Testis (tissue), 2 donors: ENCODE measurements at regions not wholly inside any gene's neighbourhood (a gene's known extent, or its start where the extent isn't known, plus 50 kb on each side); places are given as distances from the start of the nearest gene placed in this dataset.
"Not testable (repeated sequence)": the region's sequence is repeated elsewhere in the genome, so short reads cannot be mapped to it uniquely, and the experiment has no call there.

ENCODE experiments used
- DNase-seq: peaks from one replicate; pipeline ENCODE4 v3.0.0-alpha.2; 2019
- H3K27ac ChIP-seq, 2 donors: fragments of 200-600 bp; sonication (generic); one replicate each; pipeline ENCODE4 v1.5.1; 2019
- H3K27me3 ChIP-seq: fragments of 200-600 bp; sonication (generic); one replicate; pipeline ENCODE4 v1.5.1; 2019
- H3K36me3 ChIP-seq: fragments of 200-600 bp; sonication (generic); one replicate; pipeline ENCODE4 v1.5.1; 2017; ENCODE audit warnings: low read depth; ENCODE audit errors: missing control alignments
- H3K4me1 ChIP-seq: fragments of 200-600 bp; sonication (generic); one replicate; pipeline ENCODE4 v1.5.1; 2019
- H3K4me3 ChIP-seq, 2 donors: fragments of 200-600 bp; sonication (generic); one replicate each; pipeline ENCODE4 v1.5.1; 2017 to 2019
- H3K9me3 ChIP-seq: fragments of 200-600 bp; sonication (generic); one replicate; pipeline ENCODE4 v1.5.1; 2017
- CTCF ChIP-seq, 3 experiments: fragments of 450-650 bp in 2 of 3; fragments of 200-600 bp in 1 of 3; sonication (generic) in 1 of 3; IDR thresholded peaks; one replicate each; pipeline ENCODE4 v1.5.1; 2016 to 2019; ENCODE audit warnings: antibody characterized with exemption in 3 of 3, mild to moderate bottlenecking in 2 of 3, moderate library complexity in 1 of 3
- POLR2A ChIP-seq: fragments of 450-650 bp; IDR thresholded peaks from one replicate; pipeline ENCODE4 v1.6.1; 2017; ENCODE audit warnings: antibody characterized with exemption, mild to moderate bottlenecking, moderate library complexity
- WGBS, 2 donors: methylation state at CpG; one replicate each; pipeline ENCODE4 v1.1.5; 2018; 5-methylcytosine and 5-hydroxymethylcytosine counted together
- intact Hi-C: fragments of 100-400 bp; cut with DNase I; formaldehyde crosslinking; loops from one replicate; pipeline ENCODE4 v1.15.1; 2023; ENCODE audit warnings: low total_unique reads

DNA sequence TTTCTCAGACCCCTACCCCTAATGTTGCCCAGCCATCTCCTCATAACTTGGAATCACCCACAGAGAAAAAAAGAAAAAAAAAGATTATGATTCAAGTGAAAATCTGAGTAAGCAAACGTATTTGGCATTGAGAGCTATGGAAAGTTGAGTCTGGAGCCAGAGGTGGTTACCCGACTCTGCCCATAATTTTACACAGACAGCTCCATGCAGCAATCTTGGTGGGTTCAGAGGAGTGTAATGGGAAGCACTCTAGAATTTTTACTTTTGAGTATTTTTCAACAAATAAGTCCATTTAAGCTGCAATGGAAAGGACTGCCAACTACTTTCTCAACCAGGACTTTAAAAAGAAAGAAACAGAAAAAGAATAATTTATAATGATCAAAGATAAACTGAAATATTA is 62.7 kb downstream of the ZC3H11B start:
- Histone ChIP-seq H3K9me3 (no peaks in the 10 kb centered on the region), H3K27ac (no peak overlapping the region), H3K36me3 (no peaks in the 10 kb centered on the region), H3K4me3 (no peak overlapping the region), H3K4me1 (no peaks in the 10 kb centered on the region), H3K27me3 (no peaks in the 10 kb centered on the region)
- intact Hi-C loops: no loop called here
- no peak for DNase-seq
- WGBS, 2 donors: 51 to 77% methylated on average over 2 of the region's 2 CpGs
- TF ChIP-seq POLR2A (no peak), CTCF (IDR thresholded peaks at IDR 0.05) (no peak)

DNA sequence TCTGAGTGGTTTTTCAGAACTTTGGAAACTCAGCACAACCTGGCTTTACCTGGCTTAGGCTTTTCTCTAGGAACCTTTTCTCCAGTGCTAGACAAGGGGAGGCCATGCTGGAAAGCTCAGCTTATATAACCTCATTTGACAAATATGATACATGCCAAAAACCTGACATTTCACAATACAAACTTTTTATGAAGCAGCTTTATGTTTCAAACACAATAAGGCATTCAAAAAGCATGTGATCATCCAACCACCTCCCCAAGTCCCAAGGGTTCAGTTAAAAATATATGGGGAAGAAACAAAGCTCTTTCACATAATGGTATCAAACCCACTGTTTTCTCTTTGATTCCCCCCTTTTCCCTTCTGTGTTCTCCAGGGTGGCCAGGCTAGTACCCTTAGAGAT is 63.7 kb downstream of the ZC3H11B start:
- no peak for DNase-seq
- no peaks in the 10 kb centered on the region for H3K4me1 ChIP-seq
- intact Hi-C loops: no loop called here
- TF ChIP-seq CTCF (IDR thresholded peaks at IDR 0.05) (no peak), POLR2A (no peak)
- no peak overlapping the region for H3K4me3 ChIP-seq
- H3K36me3 ChIP-seq: no peaks in the 10 kb centered on the region
- H3K9me3 ChIP-seq: no peaks in the 10 kb centered on the region
- H3K27ac ChIP-seq: no peak overlapping the region
- no peaks in the 10 kb centered on the region for H3K27me3 ChIP-seq

GRCh38 chr1:219548386-219548785 is 64.5 kb downstream of the ZC3H11B start:
- intact Hi-C loops: no loop called here
- no peak for DNase-seq
- H3K4me3 ChIP-seq: no peak overlapping the region
- H3K4me1 ChIP-seq: no peaks in the 10 kb centered on the region
- 96 to 100% methylated on average over 1 of the region's 1 CpG for WGBS, 2 donors
- H3K36me3 ChIP-seq: no peaks in the 10 kb centered on the region
- no peak overlapping the region for H3K27ac ChIP-seq
- TF ChIP-seq POLR2A: no peak
- no peak for TF ChIP-seq CTCF (IDR thresholded peaks at IDR 0.05)
- no peaks in the 10 kb centered on the region for H3K9me3 ChIP-seq
- no peaks in the 10 kb centered on the region for H3K27me3 ChIP-seq

DNA sequence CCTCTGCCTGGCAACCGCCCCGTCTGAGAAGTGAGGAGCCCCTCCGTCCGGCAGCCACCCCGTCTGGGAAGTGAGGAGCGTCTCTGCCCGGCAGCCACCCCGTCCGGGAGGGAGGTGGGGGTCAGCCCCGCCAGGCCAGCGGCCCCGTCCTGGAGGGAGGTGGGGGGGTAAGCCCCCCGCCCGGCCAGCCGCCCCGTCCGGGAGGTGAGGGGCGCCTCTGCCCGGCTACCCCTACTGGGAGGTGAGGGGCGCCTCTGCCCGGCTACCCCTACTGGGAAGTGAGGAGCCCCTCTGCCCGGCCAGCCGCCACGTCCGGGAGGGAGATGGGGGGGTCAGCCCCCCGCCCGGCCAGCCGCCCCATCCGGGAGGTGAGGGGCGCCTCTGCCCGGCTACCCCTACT is 67.1 kb downstream of the ZC3H11B start:
- H3K4me3 ChIP-seq, H3K36me3 ChIP-seq, DNase-seq, H3K27me3 ChIP-seq, H3K4me1 ChIP-seq, H3K27ac ChIP-seq, intact Hi-C loops, H3K9me3 ChIP-seq: not testable (repeated sequence)
- 84% methylated on average over 29 of the region's 31 CpGs; no CpG with 5 or more reads in 1 of the 2 donors for WGBS, 2 donors

DNA sequence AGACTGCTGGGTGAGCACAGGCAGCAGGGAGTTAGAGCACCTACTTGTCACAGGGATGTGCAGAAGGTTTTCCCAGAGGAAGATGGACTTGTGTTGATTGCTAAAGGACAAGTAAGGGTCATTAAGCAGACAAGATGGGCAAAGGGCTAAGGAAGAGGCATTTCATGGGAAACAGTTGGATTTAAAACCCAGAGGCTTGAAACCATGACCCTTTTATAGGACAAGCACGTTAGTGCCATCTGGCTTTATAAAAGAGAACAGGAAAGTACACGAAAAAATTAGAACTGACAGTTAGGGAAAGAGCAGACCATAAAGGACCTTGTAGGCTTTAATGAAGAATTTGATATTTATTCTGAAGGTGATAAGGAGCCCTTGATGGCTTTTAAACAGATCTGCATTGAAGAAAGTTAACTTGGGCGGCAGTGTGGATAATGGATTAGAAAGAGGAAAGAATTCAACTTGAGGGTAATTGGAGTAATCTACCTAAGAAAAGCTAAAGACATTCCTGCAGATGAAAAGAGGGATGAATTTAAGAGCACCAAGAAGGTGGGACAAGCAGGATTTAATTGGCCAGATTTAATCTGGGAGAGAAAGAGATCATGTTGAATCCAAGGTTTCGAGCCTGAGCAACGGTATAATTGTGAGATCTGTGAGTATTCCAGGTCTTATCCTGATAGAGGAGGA is 68.6 kb downstream of the ZC3H11B start:
- no peak overlapping the region for H3K4me3 ChIP-seq
- no peaks in the 10 kb centered on the region for H3K36me3 ChIP-seq
- no peaks in the 10 kb centered on the region for H3K4me1 ChIP-seq
- DNase-seq: no peak
- H3K9me3 ChIP-seq: no peaks in the 10 kb centered on the region
- intact Hi-C loops: no loop called here
- WGBS, 2 donors: 47 to 55% methylated on average over 5 of the region's 5 CpGs
- H3K27ac ChIP-seq: no peak overlapping the region
- TF ChIP-seq CTCF (IDR thresholded peaks at IDR 0.05) (no peak), POLR2A (no peak)
- H3K27me3 ChIP-seq: no peaks in the 10 kb centered on the region
